NOMO-1 treated with DMSO at 0.1 percent for 48 hours (cell line): ENCODE measurements at regions not wholly inside any gene's neighbourhood (a gene's known extent, or its start where the extent isn't known, plus 50 kb on each side); places are given as distances from the start of the nearest gene placed in this dataset.

Source experiments
- DNase-seq: peaks from one replicate; lab custom pipeline; 2025; ENCODE audit not compliant: unreplicated experiment; lab: John Stamatoyannopoulos, UW

DNA sequence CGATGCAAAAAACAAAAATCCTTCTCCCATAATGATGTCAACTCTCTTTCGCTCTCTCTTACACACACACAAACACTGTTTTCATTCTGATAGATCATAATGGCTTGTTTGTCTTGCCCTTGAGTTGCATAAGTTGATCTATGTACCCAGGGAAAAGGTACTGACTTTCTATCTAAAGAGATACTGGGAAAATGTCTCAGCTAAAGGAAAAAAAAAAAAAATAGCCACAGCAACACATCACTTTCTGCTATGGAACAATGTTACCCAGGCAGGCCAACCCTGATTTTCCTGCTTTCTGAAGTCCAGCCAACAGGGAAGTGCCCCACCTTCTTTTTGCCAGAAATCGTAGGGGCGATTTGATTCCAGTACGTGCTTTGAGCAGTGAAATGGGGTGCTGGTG lies 212.6 kb upstream of the ACTBL2 start:
- DNase-seq: no peak

DNA sequence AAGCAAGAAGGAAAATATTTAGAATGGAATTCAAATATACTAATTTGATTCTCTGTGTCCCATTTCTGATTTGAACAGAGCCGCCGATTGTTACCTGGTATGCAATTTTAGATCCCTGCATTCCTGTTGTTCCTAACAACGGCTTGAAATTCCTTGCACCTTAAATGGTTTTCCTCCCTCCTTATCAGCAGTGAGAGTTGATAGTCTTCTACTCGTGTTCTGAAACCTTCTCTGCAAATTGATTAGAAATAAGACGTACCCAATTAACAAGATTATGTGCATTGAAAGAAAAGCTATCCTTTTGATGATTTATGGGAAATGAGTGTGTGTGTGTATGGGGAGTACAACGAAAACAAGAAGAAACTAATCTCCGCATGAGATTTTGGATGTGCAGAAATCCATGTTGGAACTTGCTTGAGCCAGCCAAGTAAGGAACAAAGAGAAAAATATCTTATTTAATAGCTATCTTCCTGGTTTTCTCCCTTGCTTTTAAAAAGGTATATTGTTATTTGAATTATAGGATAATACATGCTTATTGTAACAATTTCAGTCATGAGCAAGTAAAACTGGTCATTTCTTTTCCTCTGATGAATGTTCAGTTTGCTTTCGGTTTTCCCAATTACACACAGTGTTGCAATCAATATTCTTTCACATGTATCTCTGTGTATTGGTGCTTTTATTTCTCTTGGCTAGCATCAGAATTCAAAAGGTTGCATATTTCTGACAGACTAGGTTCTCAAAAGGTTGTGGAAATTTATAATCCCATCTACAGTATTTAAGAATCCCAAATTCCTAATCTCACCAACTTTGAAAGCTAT lies 211.1 kb upstream of the ACTBL2 start:
- DNase-seq: no peak

DNA sequence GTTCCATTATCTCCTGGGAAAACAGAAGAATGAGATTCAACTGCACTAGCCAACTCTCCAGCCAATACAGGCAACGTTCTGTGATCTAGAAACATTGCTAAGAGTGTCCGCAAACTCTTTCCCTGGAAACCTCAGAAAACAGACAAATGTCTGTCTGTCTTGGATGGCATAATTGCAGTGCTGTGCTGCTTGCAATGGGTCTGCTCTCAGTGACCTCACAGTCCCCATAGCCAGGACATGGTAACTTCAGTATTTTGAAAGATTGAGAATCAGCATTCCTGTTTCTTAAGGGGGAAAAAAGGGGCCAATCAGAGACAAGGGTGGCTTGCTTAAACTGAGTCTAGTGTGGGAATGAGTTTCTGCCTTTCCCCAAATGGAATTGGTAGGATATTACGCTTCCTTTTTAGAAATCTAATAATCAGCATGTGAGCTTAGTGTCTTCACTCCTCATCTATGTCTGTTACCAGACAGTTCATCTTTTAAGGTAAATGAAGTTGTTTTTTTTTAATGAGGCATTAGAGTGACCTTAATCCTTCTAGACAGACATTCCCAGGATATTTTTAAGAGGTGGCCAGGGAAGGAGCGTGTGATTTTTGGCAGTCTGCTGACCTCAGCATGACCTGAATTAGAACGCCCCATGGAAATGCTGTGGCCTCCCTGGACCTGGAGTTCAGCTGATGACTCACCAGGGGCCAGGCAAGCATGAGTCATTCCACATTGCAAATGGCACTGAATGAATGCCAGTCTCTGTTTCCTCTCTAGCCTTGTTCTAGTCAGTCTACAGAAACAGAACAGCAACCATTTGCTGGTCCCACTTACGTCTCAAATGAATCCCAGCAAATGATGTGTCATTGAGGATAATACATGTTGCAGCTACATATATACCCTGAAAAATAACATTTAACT lies 210.2 kb upstream of the ACTBL2 start:
- peak; percentile 44 for DNase-seq

DNA sequence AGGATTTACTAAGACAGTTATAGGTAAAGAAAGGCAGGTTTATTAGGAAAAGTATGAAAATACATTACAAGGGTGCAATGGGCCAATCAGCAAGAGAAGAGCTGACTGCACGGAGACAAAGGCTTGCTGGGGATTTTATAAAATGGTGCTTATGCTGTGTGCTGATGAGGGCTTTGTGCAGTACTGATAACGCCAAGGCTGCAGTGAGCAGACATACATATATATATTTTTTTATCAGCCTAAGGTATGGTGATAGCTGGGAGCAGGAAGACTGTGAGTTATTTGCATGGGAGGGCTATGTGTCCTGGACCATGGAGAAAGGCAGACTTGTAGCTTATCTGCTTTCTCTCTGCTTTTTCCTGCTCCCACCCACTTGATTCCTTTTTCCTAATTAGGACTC lies 208.1 kb upstream of the ACTBL2 start:
- no peak for DNase-seq

DNA sequence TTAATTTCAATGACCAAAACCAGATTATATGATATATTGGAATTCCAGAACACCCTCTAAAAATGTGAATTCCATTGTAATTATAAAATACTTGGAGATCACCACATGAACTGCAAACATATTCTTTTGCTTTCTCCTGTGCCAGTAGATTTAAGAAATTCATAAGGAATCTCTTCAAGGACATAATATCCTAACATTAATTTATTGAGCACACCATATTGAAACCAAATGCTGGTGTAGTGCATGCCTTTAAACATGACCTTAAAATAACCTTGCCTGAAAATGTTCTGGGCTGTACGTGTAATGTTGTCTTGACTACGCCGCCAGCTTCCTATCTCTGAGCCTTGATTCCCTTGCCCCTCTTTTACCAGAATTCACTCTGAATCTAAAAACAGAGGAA lies 205.0 kb upstream of the ACTBL2 start:
- no peak for DNase-seq

DNA sequence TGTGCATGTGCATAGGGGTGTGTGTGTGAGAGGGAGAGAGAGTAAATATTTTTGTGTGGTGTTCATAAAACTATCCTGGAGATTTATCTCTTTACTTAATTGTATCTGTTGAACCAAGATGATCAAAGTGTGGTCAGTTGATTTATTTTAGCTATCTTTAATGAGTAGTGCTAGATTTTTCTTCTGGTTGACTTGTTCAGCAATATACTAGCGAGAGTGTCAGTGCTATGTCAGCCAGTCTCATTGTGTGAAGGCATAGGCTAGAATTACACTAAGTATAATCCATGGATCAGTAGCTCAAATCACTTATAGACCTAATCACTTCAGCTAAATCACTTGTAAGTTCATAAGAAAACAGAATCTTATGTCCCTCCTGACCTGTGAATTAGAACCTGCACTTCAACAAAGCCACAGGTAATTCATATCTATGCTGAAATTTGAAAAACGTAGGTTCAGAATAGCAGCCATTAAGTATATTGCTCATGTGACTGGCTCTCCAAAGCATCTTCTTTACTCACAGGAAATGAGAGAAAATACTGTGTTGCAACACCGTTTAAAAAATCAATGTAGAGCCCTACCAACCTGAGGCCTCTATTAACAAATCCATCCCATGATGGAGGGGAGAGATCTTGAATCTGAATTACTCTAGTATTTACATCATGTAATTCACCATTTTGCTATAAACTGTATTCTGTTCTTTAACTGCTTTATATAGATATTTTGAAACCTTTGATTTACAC lies 203.1 kb upstream of the ACTBL2 start:
- DNase-seq: no peak

DNA sequence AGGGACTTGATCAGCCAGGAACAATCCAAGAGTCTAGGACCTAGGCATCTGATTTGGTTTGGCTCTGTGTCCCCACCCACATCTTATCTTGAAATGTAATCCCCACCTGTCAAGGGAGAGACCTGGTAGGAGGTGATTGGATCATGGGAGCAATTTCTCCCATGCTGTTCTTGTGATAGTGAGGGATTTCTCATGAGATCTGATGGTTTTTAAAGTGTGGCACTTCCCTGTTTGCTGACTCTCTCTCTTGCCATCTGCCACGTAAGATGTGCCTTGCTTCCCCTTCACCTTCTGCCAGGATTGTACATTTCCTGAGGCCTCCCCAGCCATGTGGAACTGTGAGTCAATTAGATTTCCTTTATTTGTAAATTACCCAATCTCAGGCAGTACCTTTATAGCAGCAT lies 201.7 kb upstream of the ACTBL2 start:
- DNase-seq: no peak

DNA sequence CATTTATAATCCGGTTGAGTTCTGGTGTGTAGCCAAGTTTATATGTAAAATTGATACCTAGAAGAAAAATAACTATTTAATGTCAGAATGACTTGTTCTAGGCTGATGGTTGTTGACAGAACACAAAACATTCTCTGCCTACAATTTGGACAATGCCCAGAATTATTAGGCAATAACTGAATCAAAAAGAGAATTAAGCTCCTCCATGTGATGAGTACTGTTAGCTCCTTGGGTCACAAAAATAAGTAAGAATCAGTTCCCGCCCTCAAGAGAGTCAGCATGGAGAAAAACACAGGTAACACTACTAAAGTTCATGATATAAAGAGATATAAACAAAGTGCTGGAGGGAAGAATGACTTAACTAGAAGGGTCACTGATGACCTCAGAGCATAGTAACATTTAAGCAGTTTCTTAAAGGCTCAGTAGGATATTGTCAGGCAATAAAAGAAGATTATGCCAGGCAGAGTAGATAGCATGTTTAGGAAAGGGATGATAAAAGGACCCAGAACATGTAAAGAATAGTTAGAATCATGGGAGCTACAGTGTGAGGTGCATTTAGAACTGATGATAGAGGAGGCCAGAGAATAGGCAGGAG lies 200.5 kb upstream of the ACTBL2 start:
- DNase-seq: no peak

DNA sequence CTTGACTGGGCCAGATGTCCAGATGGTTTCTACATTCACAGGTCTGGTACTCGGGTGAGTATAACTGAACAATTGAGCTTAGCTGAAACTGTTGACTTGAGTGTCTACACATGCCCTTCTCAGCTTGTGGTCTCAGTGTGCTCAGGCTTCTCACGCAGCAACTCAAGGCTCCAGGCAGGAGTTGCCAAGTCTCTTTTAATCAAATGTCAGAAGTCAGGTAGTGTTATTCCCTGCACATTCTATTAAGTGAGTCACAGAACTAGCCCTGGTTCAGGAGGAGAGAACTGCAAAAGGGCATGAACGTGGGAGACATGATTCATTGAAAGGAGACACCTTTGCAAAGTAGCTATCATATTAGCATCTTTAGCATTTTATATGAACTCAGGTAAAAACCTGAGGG lies 199.3 kb upstream of the ACTBL2 start:
- DNase-seq: no peak

DNA sequence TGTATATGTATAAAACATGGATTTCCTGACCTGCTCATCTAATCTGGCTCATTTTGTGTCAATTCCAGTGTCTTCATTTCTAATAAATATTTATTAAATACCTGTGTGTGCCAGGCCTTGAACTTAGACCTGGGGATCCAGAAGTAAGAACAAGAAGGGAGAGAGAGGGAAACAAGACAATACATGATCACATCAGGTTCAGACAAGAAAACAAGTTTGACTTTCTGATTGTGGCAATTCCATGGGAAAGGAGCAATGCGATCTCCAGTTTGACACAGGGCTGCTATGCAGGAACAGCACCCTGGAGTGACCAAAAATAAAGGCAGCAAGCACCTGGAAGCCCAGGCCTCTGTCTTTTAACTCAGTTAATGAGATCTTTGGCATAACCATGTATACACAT lies 198.1 kb upstream of the ACTBL2 start:
- no peak for DNase-seq

DNA sequence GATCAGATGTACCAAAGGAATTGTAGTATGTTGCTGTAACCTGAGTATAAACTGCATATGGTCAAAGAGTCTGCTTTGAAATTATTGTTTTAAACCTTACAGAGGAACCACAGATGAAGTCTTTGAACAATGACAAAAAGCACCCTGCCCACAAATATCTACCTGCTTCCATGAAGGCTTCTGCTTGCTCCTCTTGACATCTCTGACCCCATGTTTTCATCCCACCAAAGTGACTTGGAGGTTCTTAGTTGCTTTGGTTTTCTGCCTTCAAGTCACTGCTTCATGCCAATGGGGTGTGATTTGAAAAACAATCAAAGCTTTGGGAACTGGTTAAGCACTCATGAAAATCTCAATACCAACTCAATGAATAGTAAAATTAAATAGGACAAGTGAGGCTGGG lies 194.6 kb upstream of the ACTBL2 start:
- no peak for DNase-seq

DNA sequence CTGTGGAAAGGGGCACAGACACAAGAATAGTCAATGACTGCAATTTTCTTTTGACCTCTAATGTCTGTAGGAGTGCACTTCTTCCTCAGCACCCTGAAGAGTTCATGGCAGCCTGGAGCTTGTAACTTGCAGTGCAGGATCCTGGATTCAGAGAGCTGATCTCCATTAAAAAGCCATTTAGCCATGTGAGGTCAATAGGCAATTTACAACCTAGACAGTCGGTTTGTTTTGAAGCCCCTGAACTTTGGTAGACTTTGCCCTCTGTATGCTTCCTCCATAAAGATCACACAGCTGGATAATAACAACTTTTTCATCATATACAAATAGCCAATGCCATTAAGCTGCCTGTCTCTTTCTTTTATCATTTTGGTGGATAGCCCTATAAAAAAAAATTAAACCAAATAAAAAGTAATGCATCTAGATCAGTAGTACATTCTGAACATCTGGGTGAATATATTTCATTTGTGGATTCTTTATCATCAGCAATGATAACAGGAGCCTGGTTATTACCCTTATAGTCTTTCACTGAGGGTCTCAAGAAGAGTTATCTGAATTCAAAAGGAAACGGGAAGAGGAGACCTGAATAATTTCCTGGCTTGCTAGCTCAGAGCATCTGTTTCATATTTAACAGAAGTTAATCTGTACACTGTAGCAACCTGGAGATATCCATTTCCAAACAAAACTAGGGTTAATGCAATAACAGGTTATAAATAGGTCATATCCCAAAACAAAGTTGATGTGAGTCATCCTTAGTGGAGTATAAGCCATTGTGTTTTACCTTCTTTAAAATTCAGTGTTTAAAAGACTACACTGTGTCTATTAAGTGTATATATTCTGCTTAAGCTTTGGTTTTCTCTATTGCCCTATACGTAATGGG lies 193.8 kb upstream of the ACTBL2 start:
- no peak for DNase-seq

DNA sequence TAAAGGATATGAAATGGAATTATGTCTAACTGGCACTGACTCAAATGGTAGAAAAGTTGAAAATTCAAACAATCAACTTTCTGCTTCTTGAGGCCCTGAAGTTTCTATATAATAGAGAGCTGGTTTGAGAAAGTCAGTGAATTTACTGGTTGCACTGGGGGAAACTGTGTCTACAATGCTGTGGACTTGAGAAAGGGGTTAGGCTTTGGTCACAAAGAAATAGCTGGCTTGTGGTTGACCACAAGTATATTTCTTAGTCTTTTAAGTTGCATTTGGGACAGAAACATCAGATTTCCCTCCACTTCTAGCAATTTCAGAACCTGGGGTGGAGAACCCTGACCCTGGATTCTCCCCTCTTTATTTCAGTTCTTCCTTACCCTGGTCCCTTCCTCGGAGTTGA lies 192.6 kb upstream of the ACTBL2 start:
- DNase-seq: no peak

DNA sequence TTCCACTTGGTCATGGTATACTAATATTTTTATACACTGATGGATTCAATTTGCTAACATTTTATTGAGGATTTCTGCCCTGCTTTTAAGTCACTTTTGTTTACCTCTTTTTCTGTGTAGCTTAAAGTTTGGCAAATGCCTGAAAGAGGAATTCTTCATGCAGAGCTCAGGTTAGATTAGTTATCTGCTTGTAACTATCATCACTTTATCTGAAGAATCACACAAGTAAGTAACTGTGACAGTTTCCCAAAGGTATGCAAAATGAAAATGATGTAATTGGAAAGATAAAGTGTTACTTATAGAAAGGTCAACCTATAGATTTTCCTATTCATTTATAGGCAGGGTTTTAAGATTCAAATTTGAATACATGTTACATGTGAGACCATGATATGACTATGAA lies 188.8 kb upstream of the ACTBL2 start:
- DNase-seq: no peak

DNA sequence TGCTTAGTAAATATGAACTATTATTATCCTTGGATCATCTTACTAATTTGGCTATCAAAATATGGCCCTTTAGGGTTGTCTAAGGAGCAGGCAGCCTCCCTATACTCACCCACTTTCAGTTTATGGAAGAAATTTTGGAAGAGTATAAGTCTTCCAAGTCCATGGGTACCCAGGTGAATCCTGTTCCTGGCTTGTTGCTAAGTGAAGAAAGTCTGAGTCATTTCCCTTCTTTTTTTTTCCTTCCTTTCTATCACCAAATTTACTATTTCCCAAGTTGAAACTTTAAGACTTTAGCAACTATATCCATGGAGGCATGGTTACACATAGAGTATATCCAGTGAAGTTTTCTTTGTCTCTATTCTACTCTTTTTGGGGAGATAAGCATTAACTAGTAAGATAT lies 184.0 kb upstream of the ACTBL2 start:
- no peak for DNase-seq

DNA sequence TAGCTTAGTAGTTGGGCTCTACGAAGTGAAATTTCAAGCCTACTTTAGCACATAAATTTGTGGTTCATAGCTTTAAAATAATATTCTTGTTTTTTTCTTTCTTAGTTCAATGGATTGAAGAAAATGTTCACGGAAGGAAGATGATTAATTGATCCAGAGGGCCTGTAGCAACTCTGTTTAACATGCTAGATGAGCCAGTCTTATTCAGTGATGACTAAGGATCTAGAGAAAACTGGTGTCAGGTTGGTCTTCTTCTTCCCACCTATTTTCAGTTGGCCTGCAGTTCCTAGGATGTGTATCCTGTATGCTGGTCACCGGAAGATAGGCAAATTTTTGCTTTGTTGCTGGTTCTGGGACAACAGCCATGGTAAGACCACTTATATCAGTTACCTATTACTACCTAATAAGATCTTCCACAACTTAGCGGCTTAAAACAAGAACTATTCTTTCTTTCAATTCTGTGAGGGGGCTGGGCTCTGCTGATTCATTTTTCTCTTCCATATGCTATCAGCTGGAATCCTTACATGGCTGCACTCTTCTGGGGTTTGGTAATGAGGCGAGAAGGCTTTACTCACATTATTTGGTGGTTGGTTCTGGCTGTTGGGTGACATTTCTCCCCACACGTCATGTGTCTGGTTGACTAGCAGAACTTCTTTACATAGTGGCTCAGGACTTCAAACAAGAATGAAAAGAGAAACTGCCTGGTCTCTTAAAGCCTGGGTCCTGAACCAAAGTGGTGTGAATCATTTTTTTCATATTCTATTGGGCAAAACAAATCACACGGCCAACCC lies 182.7 kb upstream of the ACTBL2 start:
- no peak for DNase-seq

DNA sequence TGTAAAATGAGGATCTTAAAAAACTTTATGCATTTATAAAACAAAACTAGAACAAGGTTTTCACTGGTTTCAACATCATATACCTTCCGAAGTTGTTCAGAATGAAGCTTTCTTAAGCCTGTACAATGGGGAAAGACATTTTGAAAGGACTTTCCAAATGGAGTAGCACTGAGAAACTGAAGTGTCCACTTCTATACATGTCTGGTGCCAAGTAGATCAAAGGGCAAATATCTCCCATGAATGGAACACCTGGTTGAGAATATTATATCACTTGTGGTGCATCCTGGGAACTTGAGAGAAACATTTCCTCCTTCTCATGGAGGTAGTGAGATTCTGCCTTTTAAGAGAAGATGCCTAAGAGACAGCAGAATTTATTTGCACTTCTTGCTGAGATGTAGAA lies 182.1 kb upstream of the ACTBL2 start:
- no peak for DNase-seq

DNA sequence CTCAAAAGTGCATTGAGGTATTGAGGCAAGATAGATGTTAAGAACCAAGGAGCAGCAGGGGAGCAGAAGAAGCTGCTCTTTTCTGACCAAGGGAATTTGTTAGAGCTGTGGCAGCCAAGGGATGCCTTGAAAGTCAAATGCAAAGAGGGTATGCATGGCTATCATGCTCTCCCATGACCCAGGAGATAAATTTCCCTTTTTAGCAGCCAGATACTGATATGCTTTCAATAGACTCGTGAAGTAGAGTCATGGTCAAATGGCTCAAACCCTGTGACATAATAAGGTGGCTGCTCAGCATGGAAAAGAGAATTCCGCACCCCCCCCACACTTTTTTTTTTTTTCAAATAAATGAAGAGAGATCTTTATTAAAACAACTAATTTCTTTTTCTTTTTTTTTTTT lies 180.9 kb upstream of the ACTBL2 start:
- no peak for DNase-seq

DNA sequence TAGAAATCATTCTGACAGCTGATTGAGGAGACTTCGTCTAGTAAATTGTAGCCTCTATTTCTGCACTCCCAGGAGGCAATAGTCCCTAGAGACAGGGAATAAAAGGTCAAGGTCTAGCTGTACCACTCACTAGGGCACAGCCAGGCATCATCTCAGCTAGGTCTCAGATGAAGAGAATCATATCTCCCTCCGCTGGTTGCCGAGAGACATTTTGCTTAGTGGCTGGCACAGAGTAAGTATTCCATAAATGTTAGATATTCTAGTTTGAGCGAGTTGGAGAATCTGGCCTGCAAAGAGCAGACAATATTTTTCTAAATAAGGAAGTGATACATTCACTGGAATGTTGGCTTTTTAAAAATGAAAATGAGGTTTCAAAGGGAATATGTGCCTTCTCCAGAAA lies 180.4 kb upstream of the ACTBL2 start:
- no peak for DNase-seq

DNA sequence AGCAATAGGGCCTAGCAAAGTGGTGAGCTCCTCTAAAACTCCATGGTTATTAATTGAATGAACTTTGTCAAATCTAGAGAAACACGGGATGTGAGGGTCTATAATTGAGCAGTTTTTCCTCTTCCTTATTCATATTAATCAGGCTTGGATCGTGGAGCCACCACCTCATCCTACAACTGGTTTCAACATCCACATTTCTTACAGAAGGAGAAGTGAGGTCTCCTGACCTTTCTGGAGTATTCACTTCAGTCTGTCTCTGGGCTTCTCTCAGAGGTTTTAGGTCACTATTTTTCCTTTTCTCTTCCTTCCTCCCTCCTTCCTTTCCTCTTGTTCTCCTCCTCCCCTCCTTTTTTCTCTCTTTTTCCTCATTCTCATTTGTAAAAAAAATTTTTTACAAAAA lies 177.3 kb upstream of the ACTBL2 start:
- DNase-seq: no peak
